ENCODE measurements at regions not wholly inside any gene's neighbourhood (a gene's known extent, or its start where the extent isn't known, plus 50 kb on each side); places are given as distances from the start of the nearest gene placed in this dataset.
A peak's percentile ranks its signal among the peaks of the same experiment; 100 is the strongest.
"Not testable (repeated sequence)": the region's sequence is repeated elsewhere in the genome, so short reads cannot be mapped to it uniquely, and the experiment has no call there.

DNA sequence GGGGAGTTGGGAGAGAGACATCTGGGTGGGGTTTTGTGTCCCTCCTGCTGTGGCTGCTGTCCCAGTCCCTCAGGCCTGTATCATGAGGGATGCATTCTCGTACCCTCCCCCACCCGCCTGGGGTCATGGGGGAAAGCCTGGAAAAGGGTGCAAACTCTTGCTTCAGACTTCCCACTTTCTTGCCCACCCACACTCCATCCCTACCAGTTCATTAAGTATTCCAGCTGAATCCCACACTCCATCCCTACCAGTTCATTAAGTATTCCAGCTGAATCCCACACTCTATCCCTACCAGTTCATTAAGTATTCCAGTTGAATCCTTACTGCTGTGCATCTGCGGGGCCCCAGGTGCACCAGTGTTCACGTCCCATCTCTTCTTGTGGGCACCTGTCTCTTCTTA, 116.3 kb downstream of the ACAA2 start:
- no peak for DNase-seq (ENCODE audit: insufficient read length, low spot score)
- FAIRE-seq = no peak

DNA sequence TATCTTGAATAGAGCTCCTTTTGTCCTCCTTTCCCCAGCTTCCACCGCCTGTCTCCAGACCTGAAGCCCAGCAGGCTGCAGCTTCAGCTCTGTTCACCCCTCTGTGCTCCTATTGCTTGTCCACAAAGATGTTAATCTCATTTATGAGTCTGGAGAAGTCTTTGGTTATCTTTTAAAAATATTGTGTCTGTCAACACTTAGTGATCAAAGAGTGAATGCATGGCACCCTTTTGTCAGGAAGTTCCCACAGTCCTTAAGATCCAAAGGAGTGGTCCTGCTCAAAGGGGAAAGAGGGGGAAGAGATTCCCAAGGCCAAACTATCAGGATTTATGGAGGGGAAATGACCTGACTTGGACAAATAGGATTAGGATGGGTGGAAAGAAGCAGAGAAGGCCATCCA, 118.9 kb downstream of the ACAA2 start:
- no peak for FAIRE-seq
- DNase-seq (ENCODE audit: insufficient read length, low spot score) = no peak

DNA sequence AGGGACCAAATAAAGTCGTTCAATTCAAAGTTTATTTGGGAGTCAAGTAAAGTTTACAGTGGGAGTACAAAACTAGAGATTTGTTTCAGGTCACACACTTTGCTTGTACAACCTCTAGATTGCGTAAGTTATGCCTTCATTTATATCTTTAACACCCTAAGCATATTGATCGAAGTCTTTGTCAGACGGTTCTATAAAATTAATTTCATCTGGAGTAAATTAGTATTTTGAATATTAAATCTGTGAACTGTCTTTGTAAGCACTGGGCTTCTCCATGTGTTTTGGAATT, 119.7 kb downstream of the ACAA2 start:
- no peak for FAIRE-seq
- DNase-seq (ENCODE audit: insufficient read length, low spot score) = no peak

DNA sequence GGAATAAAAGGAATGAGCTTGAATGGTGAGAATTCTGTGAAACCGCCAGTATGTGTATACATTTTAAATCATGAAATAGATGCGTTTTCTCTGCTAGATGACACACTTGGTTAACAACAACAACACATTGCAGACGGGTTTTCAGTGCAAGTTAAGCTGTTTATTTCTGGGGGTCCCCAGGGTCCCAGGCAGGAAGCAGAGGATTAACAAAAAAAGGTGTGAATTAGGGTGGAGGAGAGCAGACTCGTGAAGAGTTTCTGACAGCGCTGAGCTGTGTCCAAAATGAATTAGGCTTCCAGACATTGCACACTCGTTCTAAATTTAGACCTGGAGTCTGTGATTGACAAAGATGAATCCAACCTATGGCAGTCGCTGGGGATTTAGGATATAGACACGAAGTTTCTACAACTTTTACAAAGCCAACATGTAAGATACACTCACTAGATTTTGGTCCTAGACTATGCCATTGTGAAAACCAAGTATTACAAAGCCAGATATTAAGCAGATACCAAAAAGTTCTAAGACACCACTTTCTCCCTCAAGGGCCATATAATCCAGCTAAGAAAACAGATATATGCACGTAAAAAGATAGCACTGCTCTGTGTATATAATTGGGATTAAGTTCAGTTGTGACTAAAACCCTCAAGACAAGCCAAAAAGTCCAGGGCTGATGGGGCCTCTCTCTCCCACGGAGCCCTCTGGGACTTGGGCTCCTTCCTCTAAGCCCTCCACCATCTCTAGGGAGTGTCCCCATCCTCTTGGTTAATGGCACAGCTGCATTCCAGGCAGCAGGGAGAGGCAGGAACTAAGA, 120.2 kb downstream of the ACAA2 start:
- no peak for DNase-seq (ENCODE audit: insufficient read length, low spot score)
- no peak for FAIRE-seq

DNA sequence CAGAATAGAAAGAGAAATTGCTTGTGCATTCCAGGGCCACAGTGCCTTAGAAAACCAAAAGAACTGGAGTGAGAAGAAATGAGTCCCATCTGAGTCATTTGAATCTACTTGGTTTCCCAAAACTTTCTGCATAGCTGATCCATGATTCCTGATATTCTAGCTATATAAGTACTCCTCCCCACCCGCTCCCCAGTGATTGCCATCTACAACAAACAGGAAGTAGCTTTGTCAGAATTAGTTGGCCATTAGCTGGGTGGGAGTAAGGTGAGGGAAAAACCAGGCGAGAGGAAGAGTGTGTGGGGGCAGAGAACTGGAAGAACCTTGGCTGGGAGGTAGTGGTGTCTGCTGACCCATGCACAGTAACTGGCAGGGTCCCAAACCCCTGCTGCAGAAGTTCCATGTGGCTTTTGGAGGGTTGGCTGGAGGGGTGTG, 122.1 kb downstream of the ACAA2 start:
- no peak for FAIRE-seq
- peak; percentile 22 for DNase-seq (ENCODE audit: insufficient read length, low spot score)

DNA sequence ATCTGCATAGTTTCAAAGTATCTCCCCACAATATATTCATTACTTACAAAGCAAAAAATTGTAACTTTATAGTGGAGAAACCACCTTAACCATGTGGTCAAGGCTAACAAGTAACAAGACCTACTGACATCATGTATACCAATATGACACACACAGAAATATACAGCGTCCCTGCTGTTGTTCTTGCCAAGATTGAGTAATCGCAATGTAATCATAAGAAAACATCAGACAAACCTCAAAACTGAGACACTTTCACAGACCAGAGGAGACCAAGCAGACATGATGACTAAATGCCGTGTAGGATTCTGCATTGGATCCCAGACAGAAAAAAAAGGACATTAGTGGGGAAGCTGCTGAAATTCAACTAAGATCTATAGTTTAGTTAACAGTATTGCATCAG, 123.0 kb downstream of the ACAA2 start:
- no peak for FAIRE-seq
- DNase-seq (ENCODE audit: insufficient read length, low spot score) = peak; percentile 33

DNA sequence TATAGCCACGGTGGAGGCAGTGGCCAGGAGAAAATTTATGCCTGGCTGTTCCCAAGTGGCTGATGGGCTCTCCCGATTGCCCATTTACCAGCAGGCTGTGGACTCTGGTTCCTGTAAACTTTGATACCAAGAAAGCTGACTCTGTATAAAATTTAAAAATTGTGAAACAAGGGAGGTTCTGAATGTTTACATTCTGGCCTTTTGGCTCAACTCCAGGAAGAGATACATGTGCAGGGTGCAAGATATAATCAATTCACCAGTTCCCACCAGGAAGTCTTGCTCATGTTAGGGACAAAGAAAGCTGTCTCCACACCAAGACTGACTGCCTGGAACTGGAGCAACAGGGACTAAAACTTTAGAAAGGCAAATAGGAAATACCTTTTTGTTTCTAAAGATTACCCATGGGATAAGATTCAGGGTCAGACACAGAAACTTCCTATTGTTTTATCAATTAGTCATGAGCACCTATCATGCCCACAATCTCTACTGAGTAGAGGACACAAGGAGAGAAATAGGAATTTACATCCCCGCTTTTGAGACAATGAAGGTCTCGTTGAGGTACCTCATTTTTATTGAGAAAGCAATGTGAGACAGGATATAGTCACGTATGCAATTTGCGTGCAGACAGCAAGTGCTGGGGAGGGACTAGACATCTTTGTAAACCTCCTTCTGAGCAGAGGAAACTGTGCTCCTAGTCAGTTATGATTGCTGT, 123.5 kb downstream of the LIPG start:
- no peak for DNase-seq (ENCODE audit: insufficient read length, low spot score)
- FAIRE-seq = no peak

DNA sequence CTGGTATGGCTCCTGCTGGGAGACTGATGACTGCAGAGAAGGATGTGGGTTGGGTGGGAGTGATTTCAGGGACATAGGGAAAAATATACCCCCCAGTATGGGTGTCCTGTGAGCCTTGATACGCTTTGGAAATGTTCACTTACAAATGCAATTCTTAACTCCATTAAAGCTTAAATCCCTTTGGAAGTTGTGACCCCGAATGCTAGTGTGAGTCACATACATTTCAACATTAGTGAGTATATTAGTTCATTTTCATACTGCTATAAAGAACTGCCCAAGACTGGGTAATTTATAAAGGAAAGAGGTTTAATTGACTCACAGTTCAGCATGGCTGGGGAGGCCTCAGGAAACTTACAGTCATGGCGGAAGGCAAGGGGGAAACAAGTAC, 120.9 kb downstream of the LIPG start:
- not testable (repeated sequence) for DNase-seq (ENCODE audit: insufficient read length, low spot score); FAIRE-seq

DNA sequence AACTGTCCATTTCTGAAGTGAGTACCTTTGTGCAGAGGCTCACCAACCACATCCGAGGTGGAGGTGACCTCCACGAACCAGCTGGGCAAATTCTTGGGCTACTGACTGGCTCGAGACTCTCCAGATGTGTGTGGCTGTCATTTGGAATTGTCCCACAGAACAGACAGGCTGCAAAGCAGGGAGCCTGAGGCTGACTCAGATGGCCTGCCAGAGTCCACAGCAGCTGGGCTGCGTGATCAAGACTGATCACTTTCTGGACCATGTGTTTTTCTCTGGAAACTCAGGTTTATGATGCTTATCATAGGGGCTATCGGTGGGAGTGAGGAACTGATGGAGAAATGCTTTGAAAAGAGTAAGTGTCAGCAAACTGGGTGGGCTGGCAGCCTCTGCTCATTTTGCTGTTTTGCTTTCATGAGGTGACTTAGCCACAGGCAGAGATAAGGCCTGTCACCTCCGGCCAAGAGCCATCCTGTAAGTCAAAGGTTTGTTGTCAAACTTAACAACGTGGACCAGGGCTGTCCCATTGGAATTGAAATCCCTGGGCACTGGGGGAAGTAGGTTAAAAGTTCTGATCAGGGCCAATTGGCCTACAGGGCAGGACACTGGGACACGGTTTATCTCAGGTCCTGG, 120.4 kb downstream of the LIPG start:
- no peak for DNase-seq (ENCODE audit: insufficient read length, low spot score)
- FAIRE-seq = no peak

DNA sequence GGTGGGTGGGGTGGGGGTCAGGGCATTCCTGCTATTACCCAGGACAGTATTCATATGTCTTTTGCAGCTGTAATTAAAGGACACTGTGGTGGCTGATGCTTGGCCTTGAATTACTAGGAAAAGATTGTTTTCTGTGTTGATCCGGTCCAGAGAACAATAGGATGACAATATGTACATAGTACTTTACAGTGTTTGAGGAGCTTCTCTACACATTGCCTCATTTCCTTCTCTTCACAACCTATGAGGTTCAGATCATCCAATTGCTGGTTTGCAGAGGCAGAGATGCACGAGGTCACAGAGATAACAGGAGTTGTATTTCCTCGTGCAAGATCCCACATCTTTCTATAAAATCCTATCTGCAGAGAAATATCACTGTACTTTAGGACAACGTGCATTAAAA, 119.5 kb downstream of the LIPG start:
- DNase-seq (ENCODE audit: insufficient read length, low spot score) = no peak
- no peak for FAIRE-seq

DNA sequence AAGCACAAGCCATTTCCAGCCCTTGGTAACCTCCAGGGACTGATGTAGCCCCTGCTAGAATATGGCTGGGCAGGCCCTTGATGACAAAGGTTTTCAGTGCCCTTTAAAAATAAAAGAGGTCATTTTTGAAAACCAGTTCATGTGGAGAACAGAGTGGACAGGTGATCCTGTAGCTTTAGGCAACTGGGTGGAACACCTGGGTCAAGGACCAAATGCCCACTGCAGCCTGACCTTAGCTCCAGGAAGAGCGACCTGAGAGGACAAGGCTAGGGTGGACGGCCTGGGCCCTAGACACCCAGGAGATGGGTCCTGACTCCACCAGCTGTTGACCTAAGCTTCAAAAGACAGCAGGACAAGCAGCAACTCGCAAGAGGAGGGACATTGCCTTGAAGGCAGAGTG, 116.6 kb downstream of the LIPG start:
- DNase-seq (ENCODE audit: insufficient read length, low spot score) = no peak
- FAIRE-seq = no peak

DNA sequence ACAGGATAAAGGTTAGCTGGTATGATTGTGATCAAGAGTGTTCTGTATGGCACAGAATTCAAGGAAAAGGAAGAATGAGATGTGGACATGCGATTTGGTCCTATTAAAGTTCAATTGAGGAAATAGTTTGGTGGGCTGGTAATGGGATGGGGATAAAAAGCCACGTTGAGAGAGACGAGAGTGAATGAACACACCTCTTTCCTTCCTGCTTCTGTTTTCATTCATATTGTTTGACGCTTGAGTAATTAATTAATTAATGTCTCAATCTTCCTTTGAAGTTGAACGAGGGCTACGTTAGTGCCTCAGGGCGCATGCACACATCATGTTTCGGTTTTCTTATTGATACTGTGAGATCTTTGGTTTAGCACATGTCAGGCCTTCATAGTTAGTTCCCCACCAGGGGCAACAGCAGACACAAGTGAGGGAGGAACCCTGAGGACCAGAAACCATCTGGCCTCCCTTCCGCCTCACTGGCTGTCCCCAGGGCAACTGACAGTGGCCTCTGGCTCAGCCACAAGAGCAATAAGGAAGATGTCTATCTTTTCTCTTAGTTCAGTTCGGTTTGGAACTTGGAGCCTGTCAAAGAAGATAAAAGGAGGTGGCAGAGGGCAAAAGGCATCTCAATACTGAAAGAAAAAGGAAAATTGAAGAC, 116.0 kb downstream of the LIPG start:
- FAIRE-seq (no peak), DNase-seq (ENCODE audit: insufficient read length, low spot score) (no peak)

DNA sequence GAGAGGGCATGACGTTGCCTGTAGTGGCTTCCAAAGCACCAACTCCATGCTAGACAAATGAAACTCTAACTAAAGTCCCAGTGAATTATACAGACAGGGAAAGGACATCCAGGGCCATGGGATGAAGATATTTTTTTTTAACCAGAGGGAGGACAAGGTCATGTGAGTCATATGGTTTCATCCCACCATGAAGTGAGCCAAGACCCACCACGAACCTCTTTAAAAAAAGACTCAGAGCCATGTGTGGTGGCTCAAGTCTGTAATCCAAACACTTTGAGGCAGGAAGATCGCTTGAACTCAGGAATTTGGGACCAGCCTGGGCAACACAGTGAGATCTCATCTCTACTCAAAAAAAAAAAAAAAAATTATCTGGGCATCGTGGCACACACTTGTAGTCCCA, 115.2 kb downstream of the LIPG start:
- DNase-seq (ENCODE audit: insufficient read length, low spot score) (no peak), FAIRE-seq (no peak)

DNA sequence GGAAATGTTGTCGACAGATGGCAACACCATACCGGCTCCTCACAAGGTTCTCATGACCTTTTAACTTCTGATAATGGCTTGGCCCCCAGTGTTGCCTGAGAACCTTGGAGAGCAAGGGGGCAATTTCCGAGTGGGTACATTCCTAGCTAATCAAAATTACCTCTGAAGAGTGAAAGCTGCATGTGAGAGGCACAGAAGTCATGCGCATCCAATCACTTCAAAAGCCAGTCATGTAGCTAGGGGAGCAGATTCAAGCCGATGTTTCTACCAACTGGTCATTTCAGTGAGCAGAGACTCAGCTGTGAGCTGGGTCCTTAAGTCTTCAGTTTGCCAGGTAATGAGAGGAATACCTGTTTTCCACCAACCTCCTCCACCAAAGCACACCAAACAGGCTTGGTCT, 111.4 kb downstream of the LIPG start:
- FAIRE-seq = no peak

DNA sequence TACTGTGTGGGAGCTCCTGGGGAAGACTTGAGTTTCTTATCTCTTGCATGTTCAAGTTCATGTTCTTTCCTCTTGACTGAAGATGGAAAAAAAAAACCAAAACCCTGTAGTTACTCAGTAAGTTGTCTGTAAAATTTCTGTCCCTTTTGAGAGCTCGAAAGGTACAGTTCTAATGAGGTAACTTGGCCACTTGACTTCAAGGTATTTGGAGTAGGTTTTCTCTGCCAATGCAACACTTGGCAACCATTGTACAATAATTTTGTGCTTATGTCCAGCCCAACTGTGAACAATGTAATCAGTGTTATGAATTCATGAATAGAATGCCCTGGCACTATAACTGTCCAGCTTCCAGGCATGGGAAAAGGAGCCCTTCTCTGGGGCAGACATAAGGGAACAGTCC, 111.0 kb downstream of the LIPG start:
- FAIRE-seq = no peak

More for the DNA sequence above, 111.4 kb downstream of the LIPG start:
- no peak for DNase-seq (ENCODE audit: insufficient read length, low spot score)

DNA sequence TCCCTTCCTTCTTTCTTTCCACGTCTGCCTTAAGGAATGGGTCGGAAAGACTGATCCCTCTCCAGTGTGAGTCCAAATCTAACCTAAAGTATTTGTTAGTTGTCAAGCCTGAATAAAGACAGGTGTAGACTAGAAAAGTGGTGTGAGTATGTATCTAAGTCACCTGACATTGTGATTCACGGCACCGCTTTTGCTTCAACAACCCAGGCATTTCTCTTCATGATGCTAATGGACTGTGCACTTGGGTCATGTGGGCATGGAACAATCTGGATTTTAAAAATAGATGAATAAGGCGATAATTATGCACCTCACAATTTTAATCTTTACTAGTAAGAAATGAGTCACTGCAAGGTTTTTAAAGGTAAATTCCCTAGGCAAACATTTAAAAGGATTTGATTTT, 107.5 kb downstream of the LIPG start:
- no peak for DNase-seq (ENCODE audit: insufficient read length, low spot score)
- no peak for FAIRE-seq

More for the DNA sequence above, 111.0 kb downstream of the LIPG start:
- DNase-seq (ENCODE audit: insufficient read length, low spot score) = no peak

DNA sequence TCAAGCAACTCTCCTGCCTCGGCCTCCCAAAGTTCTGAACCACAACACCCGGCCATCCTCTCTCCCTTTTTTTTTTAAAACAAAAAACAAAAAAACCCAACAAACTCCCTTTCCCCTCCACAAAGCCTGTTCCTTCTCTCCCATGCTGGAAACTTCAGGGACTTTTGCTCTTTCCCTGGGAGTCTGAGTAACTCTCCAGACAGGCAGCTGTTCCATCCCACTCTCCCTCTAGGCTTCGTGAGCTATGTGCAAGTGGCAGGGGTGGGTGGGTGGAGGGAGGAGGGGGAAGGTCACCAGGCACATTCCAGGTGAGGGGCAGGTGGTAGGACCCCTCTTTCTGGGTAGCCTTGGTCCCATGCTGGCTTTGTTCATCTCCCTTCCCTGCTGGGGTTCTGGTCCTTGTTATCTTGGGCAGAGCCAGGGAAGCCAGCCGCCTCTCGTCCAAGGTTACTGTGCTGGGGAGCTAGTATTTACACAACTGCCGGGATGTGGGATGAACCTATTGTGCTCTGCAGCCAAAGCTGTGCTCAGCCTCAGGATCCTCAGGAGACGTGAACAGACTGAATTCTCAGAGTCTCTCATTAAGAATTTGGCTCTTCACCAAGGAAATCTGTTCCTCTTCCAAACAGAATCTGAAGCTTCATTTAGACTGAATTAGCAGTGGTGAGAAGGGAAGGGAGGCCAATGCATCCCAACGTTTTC, 106.9 kb downstream of the LIPG start:
- FAIRE-seq = no peak
- no peak for DNase-seq (ENCODE audit: insufficient read length, low spot score)

DNA sequence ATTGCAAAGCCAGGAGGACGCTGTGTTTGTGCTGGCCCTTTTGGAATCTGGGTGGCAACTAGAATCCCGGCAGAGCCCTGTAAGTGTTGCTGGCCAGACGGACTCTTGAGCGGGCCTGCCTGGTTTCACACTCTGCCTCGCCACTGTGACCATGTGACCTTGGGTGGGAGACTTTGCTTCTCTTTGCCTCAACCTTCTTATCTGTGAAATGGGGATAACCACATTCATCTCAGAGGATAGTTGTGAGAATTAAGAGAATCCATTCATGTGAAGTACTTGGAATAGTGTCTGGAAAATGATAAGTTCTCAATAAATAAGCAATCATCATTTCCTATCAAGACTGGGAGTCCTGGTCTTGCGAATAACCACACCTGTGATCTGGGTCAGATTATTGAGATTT, 105.6 kb downstream of the LIPG start:
- DNase-seq (ENCODE audit: insufficient read length, low spot score) (no peak), FAIRE-seq (no peak)

DNA sequence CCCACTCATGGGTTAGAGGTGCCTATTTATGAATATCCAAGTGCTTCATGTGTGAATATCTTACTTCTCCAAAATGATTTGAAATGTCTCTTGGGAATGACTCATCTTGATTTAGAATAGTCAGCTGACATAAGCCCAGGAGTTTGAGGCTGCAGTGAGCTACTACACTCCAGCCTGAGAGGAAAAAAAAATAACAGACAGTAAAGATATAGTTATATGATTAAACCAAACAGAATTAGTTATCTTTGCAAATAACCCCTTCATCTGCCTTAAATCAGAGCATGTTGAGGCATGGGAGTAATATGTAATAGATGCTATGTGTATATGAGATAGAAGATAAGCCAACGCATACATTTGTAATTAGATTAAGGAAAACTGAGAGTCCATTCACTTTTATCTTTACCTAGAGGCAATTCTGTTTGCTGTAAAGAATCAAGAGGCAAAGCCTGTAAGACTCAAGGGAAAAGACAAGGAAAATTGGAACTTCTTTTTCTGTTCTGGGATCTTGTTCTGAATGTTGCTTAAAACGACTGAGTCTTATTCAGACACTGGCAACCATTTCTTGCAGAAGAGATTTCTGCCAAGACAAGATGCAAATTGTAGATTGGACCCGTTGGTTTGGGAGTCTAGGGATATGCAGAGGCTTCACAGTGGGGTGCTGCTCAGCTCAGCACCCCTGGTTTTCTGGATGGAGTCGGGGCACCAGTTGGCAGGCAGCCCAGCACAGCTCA, 104.4 kb downstream of the LIPG start:
- DNase-seq (ENCODE audit: insufficient read length, low spot score) = no peak
- no peak for FAIRE-seq

Measured in HTR-8/SVneo (cell line).